Kidney capillary endothelial cell (primary cell): ENCODE measurements at regions not wholly inside any gene's neighbourhood (a gene's known extent, or its start where the extent isn't known, plus 50 kb on each side); places are given as distances from the start of the nearest gene placed in this dataset.

Experiments used
- DNase-seq: peaks from one replicate; pipeline ENCODE4 v3.0.0-alpha.2; 2018; ENCODE audit warnings: low spot score

DNA sequence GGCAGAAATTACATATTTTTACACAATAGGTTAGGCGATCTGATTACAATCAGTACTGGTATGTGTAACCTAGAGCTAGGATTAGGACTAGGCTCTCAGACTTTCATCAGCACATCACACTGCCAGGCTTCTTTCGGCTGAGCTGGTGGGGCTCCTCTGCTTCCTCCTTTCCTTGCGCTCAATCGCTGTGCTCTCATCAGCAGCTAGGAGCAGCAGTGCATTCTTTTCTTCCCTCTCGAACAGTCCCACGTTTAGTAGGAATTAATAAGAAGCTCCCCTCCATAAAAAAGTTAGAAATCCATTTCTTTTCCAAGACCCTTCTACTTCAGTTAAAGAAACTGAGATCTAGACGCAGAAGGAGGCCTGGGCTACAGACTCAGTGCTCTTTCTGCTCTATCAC is 350.4 kb downstream of the SPRY1 start:
- no peak for DNase-seq

DNA sequence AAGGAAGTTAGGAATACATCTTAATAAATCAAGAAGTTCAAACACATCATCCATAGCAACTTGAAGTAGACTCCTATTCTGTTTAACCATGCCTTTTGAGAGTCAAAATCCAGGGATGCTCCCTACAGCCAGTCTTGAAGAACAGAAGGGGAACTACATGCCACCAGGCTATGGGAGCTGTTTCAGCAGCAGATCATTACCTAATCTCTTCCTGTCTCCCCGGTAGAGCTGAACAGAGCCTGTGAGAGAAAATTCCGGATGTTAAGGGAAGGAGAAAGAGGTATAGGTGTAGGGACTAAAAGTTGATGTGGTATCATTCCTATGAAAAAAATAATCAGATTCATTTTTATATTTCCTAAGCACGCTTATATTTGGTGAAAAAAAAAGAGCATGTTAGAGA is 352.2 kb downstream of the SPRY1 start:
- DNase-seq = no peak

DNA sequence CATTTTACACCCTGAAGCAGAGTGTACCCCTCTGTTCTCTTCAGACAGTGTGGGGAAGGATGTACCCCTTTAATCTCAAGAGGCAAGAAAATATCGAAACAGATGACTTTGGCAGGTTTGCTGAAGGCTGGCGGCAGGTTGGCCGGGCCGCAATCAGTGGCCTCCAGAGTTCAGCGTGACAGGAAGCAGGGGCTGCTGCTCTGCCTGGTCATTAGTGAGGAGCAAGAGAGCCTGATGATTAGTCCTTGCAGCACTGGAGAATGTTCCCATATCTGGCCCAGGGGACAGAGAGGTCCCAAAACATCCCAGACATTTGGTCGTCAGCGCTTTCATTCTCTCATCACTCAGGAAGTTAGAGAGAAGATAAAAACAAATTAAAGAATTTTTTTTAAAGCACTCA is 352.8 kb downstream of the SPRY1 start:
- DNase-seq = peak; percentile 7

DNA sequence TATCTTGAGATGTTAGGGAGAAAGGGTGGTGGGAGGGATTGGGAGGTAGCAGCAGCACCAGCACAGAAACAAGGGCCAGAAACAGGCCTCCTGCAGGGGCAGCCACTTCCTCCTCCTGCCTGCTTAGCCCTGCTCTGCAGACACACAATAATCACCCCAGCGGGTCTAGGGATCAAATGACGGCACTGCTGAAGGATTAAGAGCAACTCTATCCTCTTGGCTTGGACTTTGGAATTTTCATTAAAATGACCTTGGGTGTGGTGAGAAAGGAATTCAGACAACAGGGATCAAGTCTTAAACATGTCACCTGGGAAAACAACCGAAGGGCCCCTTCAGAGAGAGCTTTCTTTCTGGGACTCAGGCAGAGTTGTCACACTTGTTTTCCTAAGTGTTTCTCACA is 353.4 kb downstream of the SPRY1 start:
- DNase-seq = no peak

DNA sequence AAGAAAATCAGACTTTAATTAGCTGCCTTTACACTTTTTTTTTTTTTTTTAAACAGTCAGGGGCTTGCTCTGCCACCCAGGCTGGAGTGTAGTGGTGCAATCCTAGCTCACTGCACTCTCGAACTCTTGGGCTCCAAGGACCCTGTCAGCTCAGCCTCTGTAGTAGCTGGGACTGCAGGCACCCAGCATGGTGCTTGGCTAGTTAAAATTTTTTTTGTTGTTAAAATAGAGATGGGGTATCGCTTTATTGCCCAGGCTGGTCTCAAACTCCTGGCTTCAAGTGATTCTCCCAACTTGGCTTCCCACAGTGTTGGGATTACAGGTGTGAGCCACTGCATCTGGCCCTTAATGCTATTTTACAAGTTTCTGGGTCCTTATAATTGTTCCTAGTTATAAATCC is 359.1 kb downstream of the SPRY1 start:
- DNase-seq = no peak

DNA sequence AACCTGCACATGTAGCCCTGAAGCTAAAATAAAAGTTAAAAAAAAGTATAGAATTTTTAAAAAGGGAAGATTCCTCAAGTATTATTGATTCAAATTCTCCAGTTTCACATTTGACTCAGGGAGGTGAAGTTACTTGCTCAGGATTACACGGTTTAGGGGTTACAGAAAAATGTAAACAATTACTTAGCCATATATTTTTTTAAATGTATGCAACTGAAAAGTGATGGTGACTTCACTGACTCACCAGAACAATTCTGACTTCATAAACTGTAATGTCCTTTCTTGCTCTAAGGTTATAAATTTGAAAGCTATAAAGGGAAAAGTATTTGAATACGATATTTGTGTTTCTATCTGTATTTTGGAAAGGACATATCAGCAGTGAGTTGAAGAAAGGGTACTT is 371.2 kb downstream of the SPRY1 start:
- DNase-seq = no peak

DNA sequence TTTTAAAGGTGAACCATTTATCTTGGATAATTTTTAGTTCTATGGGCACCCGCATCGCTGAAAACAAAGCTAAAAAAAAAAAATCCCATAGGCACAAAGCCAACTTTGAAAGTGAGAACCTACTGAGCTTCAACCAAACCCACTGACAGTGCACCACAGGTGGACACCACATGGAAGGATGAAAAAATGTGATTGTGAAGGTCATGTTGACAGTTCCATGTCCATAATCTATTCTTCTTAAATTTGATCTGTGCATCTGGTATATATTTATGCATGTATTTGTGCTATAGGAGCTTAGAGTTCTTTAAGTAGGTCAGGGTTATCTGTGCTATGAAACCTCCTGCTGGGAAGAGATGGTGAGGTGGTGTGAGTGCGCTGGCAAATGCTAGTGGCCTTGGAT is 374.3 kb downstream of the SPRY1 start:
- DNase-seq = no peak

DNA sequence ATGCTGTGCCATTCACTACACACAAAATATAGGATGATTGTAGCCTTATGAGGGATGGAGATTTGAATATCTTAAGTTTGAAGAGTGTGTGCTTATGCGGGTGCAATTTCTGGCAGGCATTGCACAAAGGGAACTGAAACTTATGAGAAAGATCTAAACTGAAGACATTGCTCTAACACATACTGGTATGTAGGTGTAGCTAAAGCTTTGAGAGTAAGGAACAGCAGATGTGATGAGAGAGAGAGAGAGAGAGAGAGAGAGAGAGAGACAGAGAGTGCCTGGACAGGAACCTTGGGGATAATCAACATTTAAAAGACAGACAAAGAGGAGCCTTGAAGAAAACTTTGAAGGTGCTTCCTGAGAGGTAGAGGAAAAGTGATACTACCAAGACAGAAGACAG is 379.7 kb downstream of the SPRY1 start:
- DNase-seq = no peak

DNA sequence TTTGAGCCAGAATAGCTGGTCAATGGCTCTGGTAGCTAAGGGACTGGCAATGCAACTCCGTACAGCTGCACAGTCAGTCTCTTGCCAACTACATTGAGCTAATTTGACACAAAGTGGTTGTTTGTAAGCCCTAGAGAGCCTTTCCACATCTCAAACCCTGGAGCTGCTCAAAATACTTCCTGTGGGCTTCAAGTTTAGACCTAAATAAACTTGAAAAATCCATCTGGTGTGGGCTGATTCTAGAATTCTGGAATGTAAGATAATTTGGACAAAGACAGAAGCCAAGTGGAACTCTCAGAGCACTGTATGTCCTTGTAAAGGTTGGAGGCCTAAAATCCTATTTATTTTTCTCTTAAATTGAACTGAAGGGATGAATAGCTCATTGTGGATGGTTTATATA is 380.8 kb downstream of the SPRY1 start:
- no peak for DNase-seq

DNA sequence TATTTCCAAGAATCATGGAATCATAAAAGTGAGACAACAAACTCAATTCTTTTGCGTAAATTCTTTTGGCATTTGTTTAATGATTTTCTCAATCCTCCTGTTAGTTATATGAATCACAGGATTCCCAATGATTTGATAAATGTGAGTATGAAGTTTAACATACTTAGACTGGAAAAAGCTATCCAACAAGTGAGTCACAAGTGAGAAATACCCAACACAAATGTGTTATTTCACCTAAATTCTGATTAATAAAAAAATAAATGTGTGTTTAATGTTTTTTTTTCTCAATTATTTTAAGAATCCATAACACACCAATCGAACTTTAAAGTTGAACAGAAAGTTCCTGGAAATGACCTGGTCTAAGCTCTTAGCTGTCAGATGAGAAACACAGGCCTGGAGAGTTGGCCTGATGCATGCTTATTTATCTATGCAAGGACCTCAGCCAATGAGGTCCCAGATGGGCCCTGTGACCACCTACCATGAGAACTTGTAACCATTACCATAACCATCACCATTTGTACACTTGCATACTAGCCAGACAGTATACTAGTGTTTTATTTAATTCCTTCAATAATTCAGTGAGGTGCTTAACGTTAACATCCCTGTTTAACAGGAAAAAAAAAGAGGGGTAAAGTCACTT is 386.7 kb downstream of the SPRY1 start:
- no peak for DNase-seq

DNA sequence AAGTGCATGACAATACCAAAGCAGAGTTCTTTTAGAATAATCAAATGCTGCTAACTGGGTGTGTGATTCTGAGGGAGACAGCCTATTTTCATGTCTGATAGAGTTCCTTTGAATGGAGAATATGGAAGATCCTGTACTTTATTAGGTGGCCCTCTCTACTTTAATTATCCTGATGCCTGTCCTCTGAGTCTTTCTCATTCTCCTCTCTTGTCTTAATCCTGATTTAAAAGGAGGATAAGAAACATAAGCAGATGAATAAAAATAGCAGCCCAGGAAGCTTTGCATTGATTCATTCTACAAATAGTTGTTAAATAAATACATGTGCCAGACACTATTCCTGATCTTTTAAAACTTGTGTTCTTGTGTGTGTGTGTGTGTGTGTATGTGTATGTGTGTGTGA is 387.3 kb downstream of the SPRY1 start:
- no peak for DNase-seq

DNA sequence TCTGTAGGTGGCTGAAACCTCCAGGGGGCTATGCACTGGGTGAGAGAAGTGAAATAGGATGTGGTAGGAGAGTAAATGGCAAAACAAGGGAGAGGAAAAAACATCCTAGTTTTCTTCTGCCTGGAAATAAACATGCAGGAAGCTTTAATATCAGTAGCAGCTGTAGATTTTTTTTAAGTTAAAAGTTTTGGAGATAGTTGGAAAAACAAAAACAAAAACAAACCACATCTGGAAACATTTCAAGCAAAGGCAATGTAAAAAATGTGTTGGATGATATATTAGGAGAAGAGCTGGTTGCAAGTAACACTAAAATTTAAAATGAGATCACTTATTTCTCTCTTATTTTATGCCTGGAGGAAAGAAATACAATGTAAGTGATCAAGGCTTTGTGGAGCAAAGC is 388.0 kb downstream of the SPRY1 start:
- no peak for DNase-seq

DNA sequence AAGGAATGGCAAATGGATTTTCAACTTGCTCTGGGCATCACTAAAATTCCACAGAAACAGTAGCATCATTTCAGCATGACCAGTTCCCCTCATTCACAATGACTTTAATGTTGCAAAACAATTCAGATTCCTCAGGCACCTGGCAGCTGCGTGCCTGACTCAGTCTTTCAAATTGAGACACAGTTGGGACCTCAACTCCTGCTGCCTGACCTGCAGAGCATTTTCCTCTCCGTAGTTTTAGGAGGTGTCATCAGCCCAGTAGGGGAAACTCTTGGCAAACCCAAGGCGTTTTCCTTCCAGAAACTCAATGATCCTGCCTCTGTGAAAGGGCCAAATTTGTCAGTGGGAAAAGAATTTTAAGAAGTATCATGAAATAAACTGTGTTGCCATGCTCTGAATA is 388.9 kb downstream of the SPRY1 start:
- DNase-seq = no peak

DNA sequence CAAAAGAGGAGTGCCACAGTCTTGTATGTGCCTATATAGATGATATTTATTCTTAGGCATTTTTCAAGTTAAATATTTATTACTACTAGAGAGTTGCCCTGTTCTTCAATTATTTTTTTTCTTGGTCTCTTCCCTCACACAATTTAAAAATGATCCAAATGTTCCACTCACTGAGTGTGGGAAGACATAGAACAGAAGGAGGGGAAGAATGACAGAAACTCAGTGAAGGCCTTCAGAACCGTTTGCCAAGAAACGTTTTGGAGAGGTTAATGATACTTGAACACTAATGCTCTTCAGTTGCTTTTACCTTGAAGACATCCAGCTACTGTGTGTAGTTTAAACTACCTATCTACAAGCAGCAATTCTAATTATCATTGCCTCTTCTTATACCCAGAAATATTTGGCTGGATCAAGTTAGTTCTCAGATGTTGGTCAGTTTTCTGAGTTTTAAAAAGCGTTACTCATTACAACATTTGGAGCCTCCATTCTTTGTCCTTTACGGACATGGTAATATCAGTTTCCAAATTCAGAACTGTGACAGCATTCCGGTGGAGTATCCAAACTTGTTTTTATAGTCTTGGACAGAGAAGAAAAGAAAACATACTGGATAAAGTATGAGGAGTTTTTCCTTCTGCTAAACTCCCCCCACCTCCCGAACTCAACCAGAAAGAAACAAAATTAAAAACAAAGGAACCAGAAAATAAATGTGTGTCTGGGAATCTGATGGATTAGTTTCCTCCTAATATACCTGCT is 389.7 kb downstream of the SPRY1 start:
- DNase-seq = no peak

DNA sequence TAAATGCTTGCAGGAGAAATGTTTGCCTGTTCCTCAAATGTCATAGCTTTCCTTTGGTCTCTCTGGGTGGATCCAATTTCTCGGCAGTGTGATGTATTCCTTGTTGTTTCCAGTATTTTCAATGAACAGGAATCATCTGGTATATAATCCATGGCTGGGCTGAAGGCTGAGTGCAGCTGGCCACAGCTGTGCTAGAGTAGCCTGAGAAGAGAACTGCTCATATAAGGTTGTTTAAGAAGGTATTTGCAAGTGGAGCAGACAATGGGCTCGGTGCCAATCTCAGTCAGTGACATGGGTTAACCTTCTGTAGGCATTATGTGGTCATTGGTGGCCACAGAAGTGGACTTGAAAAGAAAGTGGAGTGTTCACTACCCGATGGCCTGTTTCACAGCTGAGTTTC is 390.3 kb downstream of the SPRY1 start:
- DNase-seq = no peak

DNA sequence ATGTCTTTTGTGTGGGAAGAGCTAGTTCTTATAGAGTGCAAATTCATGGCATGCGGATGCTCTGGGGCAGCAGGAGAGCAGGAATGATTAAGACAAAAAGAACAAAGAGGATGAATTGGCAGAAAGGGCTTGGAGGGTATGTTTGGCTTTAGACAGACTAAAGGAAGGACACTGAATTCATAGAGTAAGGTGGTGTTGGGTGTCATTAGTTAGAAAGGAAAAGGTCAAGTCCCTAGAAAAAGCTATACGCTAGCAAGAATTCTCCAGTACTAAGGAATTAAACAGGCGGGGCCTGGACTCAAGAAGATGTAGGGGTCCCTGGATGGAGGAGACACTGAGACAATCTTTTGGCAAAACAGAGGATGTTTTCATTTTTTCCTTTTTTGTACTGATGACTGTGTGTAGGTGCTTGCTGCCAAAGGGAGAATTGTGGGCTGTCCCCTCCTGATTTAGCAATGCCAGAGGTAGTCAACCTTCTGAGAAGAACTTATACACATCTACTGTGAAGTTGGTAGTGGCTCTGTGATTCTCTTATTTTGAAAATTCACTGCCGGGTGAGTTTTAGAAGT is 391.0 kb downstream of the SPRY1 start:
- no peak for DNase-seq

DNA sequence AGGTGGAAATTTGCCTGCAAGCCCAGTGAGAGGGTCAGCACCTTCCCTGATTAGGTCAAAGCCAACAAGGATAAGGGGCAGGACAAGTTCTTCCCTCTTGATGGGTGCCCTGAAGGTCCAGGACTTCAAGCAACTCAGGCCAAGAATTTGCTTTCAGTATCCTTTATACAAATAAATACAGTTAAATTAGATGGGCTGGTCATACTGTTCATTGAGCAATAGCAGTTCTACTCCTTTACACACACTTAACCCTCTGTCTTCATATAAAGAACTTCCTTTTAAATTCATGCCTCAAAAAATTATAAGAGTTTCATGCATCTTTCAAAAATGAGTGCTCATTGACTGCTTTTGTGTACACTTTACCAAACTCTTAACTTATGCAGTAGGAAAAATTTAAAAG is 392.0 kb downstream of the SPRY1 start:
- no peak for DNase-seq

DNA sequence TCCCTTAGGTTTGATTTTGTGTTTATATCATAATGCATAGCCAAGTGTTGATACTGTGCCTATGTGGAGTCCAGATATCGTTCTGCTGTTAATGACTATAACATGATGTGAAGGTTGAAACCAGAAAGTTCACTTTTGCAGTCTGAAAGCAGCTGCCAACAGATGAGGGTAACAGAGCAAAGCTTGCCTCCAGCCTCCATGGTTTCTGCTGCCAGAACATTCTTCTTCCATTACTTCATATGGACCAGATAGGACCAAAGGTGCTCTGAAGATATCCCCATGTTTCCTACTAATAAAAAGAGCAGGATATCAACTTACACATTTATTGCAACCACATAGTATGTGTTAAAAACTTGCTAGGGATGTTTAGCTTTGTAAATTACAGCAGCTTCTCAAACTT is 394.1 kb downstream of the SPRY1 start:
- no peak for DNase-seq

DNA sequence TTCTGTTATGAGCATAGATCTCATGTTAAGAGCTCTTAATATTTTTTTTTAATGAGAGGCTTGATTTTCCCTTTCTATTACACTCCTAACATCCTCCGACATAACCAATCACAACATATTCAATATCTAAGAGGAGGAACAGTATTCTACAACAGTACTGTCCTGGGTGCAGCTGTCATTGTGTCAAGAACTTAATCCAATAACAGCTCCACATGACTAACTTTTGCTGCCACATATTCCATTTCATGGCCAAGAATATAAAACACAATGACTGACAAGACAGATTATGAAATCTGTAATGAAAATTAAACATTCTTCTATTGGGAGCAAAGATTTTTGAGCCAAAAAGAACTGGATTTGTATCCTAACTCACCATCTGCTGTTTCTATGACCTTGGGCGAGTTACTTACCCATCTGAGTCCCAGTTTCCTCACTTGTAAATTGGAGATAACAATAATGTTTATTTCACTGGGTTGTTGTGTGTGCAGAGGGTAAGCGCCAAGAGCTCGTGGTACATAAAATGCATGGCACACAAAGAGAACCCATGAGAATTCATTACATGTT is 405.6 kb downstream of the SPRY1 start:
- DNase-seq = no peak

DNA sequence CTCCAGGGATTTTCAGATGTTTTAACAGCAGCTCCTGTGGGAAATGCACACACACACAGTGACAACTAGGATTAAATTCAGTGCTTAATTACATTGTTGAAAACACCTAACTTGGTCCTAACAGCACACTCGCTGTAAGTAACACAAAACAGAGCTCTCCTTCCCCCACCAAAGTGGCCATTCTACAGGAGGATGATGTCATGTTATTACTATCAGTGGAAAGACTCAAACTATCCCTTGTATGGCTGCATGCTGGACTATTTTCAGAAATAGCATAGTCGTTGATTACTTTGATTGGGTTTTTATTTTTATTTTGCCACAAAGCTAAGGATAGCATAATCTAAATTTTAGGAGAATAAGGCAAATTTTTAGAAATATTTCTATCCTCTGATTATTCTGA is 406.3 kb downstream of the SPRY1 start:
- no peak for DNase-seq

DNA sequence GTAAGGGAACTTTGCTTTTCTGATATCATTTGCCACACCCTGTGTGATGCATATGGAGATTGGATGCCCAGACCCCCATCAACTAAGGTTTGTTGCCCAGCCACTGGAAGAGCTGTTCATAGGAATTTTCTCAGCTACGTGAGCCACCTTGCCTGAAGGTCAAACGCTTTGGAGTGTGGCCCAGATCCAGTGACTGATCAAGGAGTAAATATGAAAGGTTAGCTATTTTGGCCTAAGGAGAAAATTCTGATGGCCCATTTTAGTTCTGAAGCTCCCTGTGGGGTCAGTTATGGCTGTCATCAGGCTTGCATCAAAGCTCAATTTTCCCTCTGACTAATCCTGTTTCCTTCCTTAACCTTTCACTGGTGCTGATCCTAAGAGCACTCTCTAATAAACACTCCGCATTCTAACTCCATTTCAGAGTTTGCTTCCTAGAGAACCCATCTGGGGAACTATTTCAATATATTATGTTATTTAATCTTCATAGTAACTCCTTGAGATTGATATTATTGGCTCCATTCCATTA is 407.7 kb downstream of the SPRY1 start:
- DNase-seq = no peak

DNA sequence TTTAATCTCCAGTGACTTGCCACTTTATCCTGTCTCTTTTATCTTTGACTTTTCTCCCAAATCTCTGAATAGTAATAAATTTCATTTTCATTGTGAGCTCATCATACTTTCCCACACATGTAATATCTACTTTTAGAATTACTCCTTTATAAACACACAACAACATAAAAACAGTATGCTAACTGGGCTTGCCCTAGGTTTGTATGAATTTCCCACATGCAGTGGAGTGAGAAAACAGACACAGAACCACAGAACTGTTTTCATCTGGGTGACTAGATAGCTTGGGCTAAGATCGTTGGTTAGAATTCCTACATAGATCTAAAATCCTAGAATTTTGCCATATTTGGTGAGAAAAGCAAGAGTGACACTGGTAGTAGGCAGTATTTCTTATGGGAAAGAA is 409.5 kb downstream of the SPRY1 start:
- DNase-seq = no peak

DNA sequence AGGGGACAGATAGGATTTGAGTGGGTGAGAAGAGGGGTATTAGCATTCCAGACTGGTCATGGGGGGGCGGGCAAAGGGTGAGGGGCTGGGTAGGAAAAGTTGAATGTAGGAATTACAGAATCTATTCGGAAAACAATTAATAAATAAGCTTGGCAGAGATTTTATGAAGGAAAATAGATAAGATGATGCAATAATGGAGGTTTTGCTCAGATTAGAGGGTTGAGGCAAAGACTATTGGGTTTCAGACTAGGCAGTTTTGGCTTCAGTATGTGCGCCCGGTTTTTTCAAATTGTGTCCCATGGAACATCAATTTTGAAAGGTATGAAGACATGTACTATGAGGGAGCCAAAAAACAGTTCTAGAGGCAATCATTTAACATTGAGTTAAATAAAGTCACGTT is 410.6 kb downstream of the SPRY1 start:
- no peak for DNase-seq
